ENCODE measurements at regions not wholly inside any gene's neighbourhood (a gene's known extent, or its start where the extent isn't known, plus 50 kb on each side); places are given as distances from the start of the nearest gene placed in this dataset.
A peak's percentile ranks its signal among the peaks of the same experiment; 100 is the strongest.

GRCh38 chr4:179584101-179584500 lies 2141.9 kb upstream of the AGA start:
- H3K36me3 ChIP-seq (ENCODE audit: control insufficient read depth in 1 of 2, insufficient read depth in 2 of 2, low read length in 2 of 2), result no peaks in the 10 kb centered on the region
- H3K27ac ChIP-seq (ENCODE audit: low read depth, low read length), result no peak overlapping the region
- no peaks in the 10 kb centered on the region for H3K9me3 ChIP-seq (ENCODE audit: control insufficient read depth in 1 of 2, insufficient read depth in 1 of 2, low read depth in 1 of 2, low read length in 2 of 2)
- no peak overlapping the region for H3K4me2 ChIP-seq (ENCODE audit: low read length)
- BruUV-seq (replicated peaks), result no TSS peak
- ChIA-PET RAD21 (ENCODE audit: low non-redundant PET in 1 of 2, low total read pairs in 2 of 2, uncharacterized antibody in 2 of 2, unreplicated experiment in 2 of 2) (no interaction called here), CTCF (no interaction called here), POLR2A (no interaction called here)
- no peaks in the 10 kb centered on the region for H3K79me2 ChIP-seq (ENCODE audit: insufficient read depth, low read length)
- H3K4me3 ChIP-seq (replicated peaks in 1 of 2; ENCODE audit: low read depth in 1 of 2, low read length in 2 of 2), result no peak overlapping the region
- H3K9ac ChIP-seq (ENCODE audit: low read length), result no peak overlapping the region
- DNase-seq (ENCODE audit: low read depth, low spot score) (no peak), ATAC-seq (no peak)
- no peaks in the 10 kb centered on the region for H4K20me1 ChIP-seq (ENCODE audit: insufficient read depth)
- H2AFZ ChIP-seq (ENCODE audit: low read depth, low read length, poor library complexity, severe bottlenecking), result peak overlapping the region; percentile 5
- intact Hi-C loops (cut with micrococcal nuclease), result no loop called here
- TF ChIP-seq RAD21 (IDR thresholded peaks at IDR 0.05; ENCODE audit: low read depth) (no peak), TCF7L2 (IDR thresholded peaks at IDR 0.05; ENCODE audit: borderline replicate concordance, extremely low read depth, insufficient read depth, insufficient read length) (no peak), EZH2 (IDR thresholded peaks at IDR 0.05) (no peak), FOSL1 (IDR thresholded peaks at IDR 0.05; ENCODE audit: low read depth) (no peak), POLR2A (IDR thresholded peaks at IDR 0.05; ENCODE audit: borderline replicate concordance, extremely low read depth, insufficient read depth, insufficient read length) (no peak), JUND (IDR thresholded peaks at IDR 0.05) (no peak), REST (IDR thresholded peaks at IDR 0.05; ENCODE audit: low read depth) (no peak)
- H3K27me3 ChIP-seq (ENCODE audit: insufficient read depth, low read length), result no peaks in the 10 kb centered on the region
- H3K4me1 ChIP-seq (ENCODE audit: control insufficient read depth in 1 of 2, insufficient read depth in 2 of 2, low read length in 2 of 2), result peaks cover 0 to 4% of the 10 kb centered on the region in 2 experiments; a peak in 2 of 4 replicates
- no peaks in the 10 kb centered on the region for H3K9me2 ChIP-seq (ENCODE audit: insufficient read depth)

GRCh38 chr4:179585761-179586160 lies 2143.5 kb upstream of the AGA start:
- RAD21 ChIA-PET (ENCODE audit: low non-redundant PET in 1 of 2, low total read pairs in 2 of 2, uncharacterized antibody in 2 of 2, unreplicated experiment in 2 of 2), result no interaction called here
- no peak overlapping the region for H2AFZ ChIP-seq (ENCODE audit: low read depth, low read length, poor library complexity, severe bottlenecking)
- TF ChIP-seq EZH2 (IDR thresholded peaks at IDR 0.05) (no peak), CTCF (IDR thresholded peaks at IDR 0.05 in 2 of 3, conservative IDR thresholded peaks at IDR 0.05 in 1 of 3; ENCODE audit: borderline replicate concordance in 1 of 3, insufficient read depth in 1 of 3, low read depth in 2 of 3, low read length in 2 of 3) (no peak)
- BruUV-seq (replicated peaks), result no TSS peak
- H3K36me3 ChIP-seq (ENCODE audit: control insufficient read depth in 1 of 2, insufficient read depth in 2 of 2, low read length in 2 of 2), result no peaks in the 10 kb centered on the region
- POLR2A ChIA-PET, result no interaction called here
- peaks cover 0 to 4% of the 10 kb centered on the region in 2 experiments; a peak in 2 of 4 replicates for H3K4me1 ChIP-seq (ENCODE audit: control insufficient read depth in 1 of 2, insufficient read depth in 2 of 2, low read length in 2 of 2)
- no peaks in the 10 kb centered on the region for H3K9me2 ChIP-seq (ENCODE audit: insufficient read depth)
- no peak overlapping the region for H3K27ac ChIP-seq (ENCODE audit: low read depth, low read length)
- no peak overlapping the region for H3K4me3 ChIP-seq (replicated peaks in 1 of 2; ENCODE audit: low read depth in 1 of 2, low read length in 2 of 2)
- no peaks in the 10 kb centered on the region for H3K9me3 ChIP-seq (ENCODE audit: control insufficient read depth in 1 of 2, insufficient read depth in 1 of 2, low read depth in 1 of 2, low read length in 2 of 2)
- no peak overlapping the region for H3K9ac ChIP-seq (ENCODE audit: low read length)
- no peak for DNase-seq (ENCODE audit: low read depth, low spot score)
- no peak for ATAC-seq
- H3K79me2 ChIP-seq (ENCODE audit: insufficient read depth, low read length), result no peaks in the 10 kb centered on the region
- H4K20me1 ChIP-seq (ENCODE audit: insufficient read depth), result no peaks in the 10 kb centered on the region
- CTCF ChIA-PET, result no interaction called here
- H3K27me3 ChIP-seq (ENCODE audit: insufficient read depth, low read length), result no peaks in the 10 kb centered on the region
- no peak overlapping the region for H3K4me2 ChIP-seq (ENCODE audit: low read length)
- intact Hi-C loops (cut with micrococcal nuclease), result no loop called here

All from HCT116 (cell line).